MM.1S (cell line): ENCODE measurements at regions not wholly inside any gene's neighbourhood (a gene's known extent, or its start where the extent isn't known, plus 50 kb on each side); places are given as distances from the start of the nearest gene placed in this dataset.

ENCODE experiments used
- CTCF ChIP-seq: fragments of 300-600 bp; sonication (generic); IDR thresholded peaks from 2 replicates; pipeline ENCODE4 v1.5.1; 2016; ENCODE audit warnings: antibody characterized with exemption, low read length, mixed read lengths
- EZH2 ChIP-seq: fragments of 300-600 bp; sonication (generic); optimal IDR thresholded peaks from 2 replicates; pipeline ENCODE3; 2017; ENCODE audit warnings: low read depth, mild to moderate bottlenecking, antibody characterized with exemption, low read length, mixed read lengths

GRCh38 chr12:125983094-125983783, 918.0 kb downstream of the AACS start:
- TF ChIP-seq CTCF (no peak), EZH2 (no peak)
